ENCODE measurements at regions not wholly inside any gene's neighbourhood (a gene's known extent, or its start where the extent isn't known, plus 50 kb on each side); places are given as distances from the start of the nearest gene placed in this dataset.

- H3K4me3 ChIP-seq (ENCODE audit: insufficient read depth, low read depth, low read length), result no peak overlapping the region
- H3K4me1 ChIP-seq (ENCODE audit: insufficient read depth, low read length), result no peaks in the 10 kb centered on the region
- no peak overlapping the region for H2AFZ ChIP-seq (ENCODE audit: low read depth, low read length)
- no peaks in the 10 kb centered on the region for H3K79me2 ChIP-seq (ENCODE audit: insufficient read depth, low read length)
- no peaks in the 10 kb centered on the region for H3K4me1 Mint-ChIP-seq (ENCODE audit: low read depth, unreplicated experiment)
- H3K9me3 Mint-ChIP-seq (ENCODE audit: unreplicated experiment), result peaks cover 14% of the 10 kb centered on the region
- no peak overlapping the region for H3K9ac ChIP-seq (ENCODE audit: low read length)
- no peak overlapping the region for H3K4me3 Mint-ChIP-seq (ENCODE audit: unreplicated experiment)
- H3K27ac Mint-ChIP-seq (ENCODE audit: unreplicated experiment), result peak overlapping the region; percentile 9
- H3K9me3 ChIP-seq (ENCODE audit: insufficient read depth, low read depth, low read length), result no peaks in the 10 kb centered on the region
- DNase-seq (ENCODE audit: low read depth) (no peak), FAIRE-seq (no peak)
- TF ChIP-seq EZH2 (IDR thresholded peaks at IDR 0.05; ENCODE audit: insufficient read depth, low read length) (no peak), CTCF (IDR thresholded peaks at IDR 0.05; ENCODE audit: insufficient read depth, low read depth, low read length) (no peak)
- H3K36me3 Mint-ChIP-seq (ENCODE audit: low read depth, unreplicated experiment), result no peaks in the 10 kb centered on the region
- H3K27me3 Mint-ChIP-seq (ENCODE audit: low read depth, unreplicated experiment), result peaks cover 49% of the 10 kb centered on the region
- H4K20me1 ChIP-seq (ENCODE audit: insufficient read depth, low read length), result no peaks in the 10 kb centered on the region
- no peaks in the 10 kb centered on the region for H3K27me3 ChIP-seq (ENCODE audit: insufficient read depth, low read length)
- H3K27ac ChIP-seq (ENCODE audit: low read depth, low read length), result no peak overlapping the region
- no peak overlapping the region for H3K4me2 ChIP-seq (ENCODE audit: low read length)
- H3K36me3 ChIP-seq (ENCODE audit: insufficient read depth, low read length), result no peaks in the 10 kb centered on the region
These were observed 216.3 kb downstream of the PTPRU start for GRCh38 chr1:29452463-29453230.

DNA sequence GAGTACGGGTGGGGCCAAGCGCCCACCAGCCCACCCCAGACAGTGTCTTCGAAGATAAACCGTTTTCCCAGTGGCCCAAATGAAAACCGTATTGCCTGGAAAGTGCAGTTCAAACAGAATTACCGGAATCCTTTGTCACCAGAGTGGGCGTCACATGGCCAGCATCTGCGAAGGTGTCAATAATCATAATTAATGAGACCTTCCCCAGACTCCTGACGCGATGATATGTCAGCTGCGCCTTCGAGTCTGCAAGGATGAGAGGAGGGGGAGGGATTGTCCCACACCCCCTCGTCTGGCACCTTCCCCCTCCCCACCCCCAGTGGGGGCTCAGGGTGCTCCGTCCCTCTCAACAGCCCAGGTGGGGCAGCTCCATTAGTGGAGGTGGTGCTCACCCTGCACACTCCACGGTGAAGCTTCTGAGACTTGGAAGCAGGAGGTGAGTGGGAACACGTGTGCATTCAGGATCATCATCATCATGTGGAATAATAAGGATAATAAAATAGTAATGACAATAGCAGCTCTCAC is 215.1 kb downstream of the PTPRU start:
- Mint-ChIP-seq H3K27ac (ENCODE audit: unreplicated experiment) (no peak overlapping the region), H3K27me3 (ENCODE audit: low read depth, unreplicated experiment) (peaks cover 46% of the 10 kb centered on the region), H3K4me1 (ENCODE audit: low read depth, unreplicated experiment) (no peaks in the 10 kb centered on the region), H3K4me3 (ENCODE audit: unreplicated experiment) (no peak overlapping the region), H3K9me3 (ENCODE audit: unreplicated experiment) (peaks cover 6% of the 10 kb centered on the region), H3K36me3 (ENCODE audit: low read depth, unreplicated experiment) (no peaks in the 10 kb centered on the region)
- Histone ChIP-seq H3K4me3 (ENCODE audit: insufficient read depth, low read depth, low read length) (no peak overlapping the region), H3K27ac (ENCODE audit: low read depth, low read length) (no peak overlapping the region), H3K9me3 (ENCODE audit: insufficient read depth, low read depth, low read length) (no peaks in the 10 kb centered on the region), H3K27me3 (ENCODE audit: insufficient read depth, low read length) (no peaks in the 10 kb centered on the region), H3K9ac (ENCODE audit: low read length) (no peak overlapping the region), H3K36me3 (ENCODE audit: insufficient read depth, low read length) (no peaks in the 10 kb centered on the region), H3K79me2 (ENCODE audit: insufficient read depth, low read length) (no peaks in the 10 kb centered on the region), H3K4me1 (ENCODE audit: insufficient read depth, low read length) (no peaks in the 10 kb centered on the region), H3K4me2 (ENCODE audit: low read length) (no peak overlapping the region), H2AFZ (ENCODE audit: low read depth, low read length) (no peak overlapping the region), H4K20me1 (ENCODE audit: insufficient read depth, low read length) (no peaks in the 10 kb centered on the region)
- TF ChIP-seq CTCF (IDR thresholded peaks at IDR 0.05; ENCODE audit: insufficient read depth, low read depth, low read length) (no peak), EZH2 (IDR thresholded peaks at IDR 0.05; ENCODE audit: insufficient read depth, low read length) (no peak)
- DNase-seq (ENCODE audit: low read depth), result no peak
- FAIRE-seq, result no peak

- H3K27me3 ChIP-seq (ENCODE audit: insufficient read depth, low read length), result no peaks in the 10 kb centered on the region
- no peak overlapping the region for H3K4me2 ChIP-seq (ENCODE audit: low read length)
- TF ChIP-seq CTCF (IDR thresholded peaks at IDR 0.05; ENCODE audit: insufficient read depth, low read depth, low read length), result no peak
- TF ChIP-seq EZH2 (IDR thresholded peaks at IDR 0.05; ENCODE audit: insufficient read depth, low read length), result no peak
- no peaks in the 10 kb centered on the region for H3K36me3 ChIP-seq (ENCODE audit: insufficient read depth, low read length)
- FAIRE-seq (no peak), DNase-seq (ENCODE audit: low read depth) (no peak)
- no peak overlapping the region for H2AFZ ChIP-seq (ENCODE audit: low read depth, low read length)
- no peaks in the 10 kb centered on the region for H3K36me3 Mint-ChIP-seq (ENCODE audit: low read depth, unreplicated experiment)
- H3K4me3 Mint-ChIP-seq (ENCODE audit: unreplicated experiment), result no peak overlapping the region
- H4K20me1 ChIP-seq (ENCODE audit: insufficient read depth, low read length), result no peaks in the 10 kb centered on the region
- no peaks in the 10 kb centered on the region for H3K9me3 Mint-ChIP-seq (ENCODE audit: unreplicated experiment)
- peaks cover 44% of the 10 kb centered on the region for H3K27me3 Mint-ChIP-seq (ENCODE audit: low read depth, unreplicated experiment)
- no peak overlapping the region for H3K9ac ChIP-seq (ENCODE audit: low read length)
- H3K27ac ChIP-seq (ENCODE audit: low read depth, low read length), result no peak overlapping the region
- no peaks in the 10 kb centered on the region for H3K4me1 Mint-ChIP-seq (ENCODE audit: low read depth, unreplicated experiment)
- no peak overlapping the region for H3K27ac Mint-ChIP-seq (ENCODE audit: unreplicated experiment)
- H3K4me3 ChIP-seq (ENCODE audit: insufficient read depth, low read depth, low read length), result no peak overlapping the region
- no peaks in the 10 kb centered on the region for H3K4me1 ChIP-seq (ENCODE audit: insufficient read depth, low read length)
- H3K79me2 ChIP-seq (ENCODE audit: insufficient read depth, low read length), result no peaks in the 10 kb centered on the region
- no peaks in the 10 kb centered on the region for H3K9me3 ChIP-seq (ENCODE audit: insufficient read depth, low read depth, low read length)
These were observed 214.3 kb downstream of the PTPRU start for GRCh38 chr1:29450591-29450990.
